ENCODE measurements at regions not wholly inside any gene's neighbourhood (a gene's known extent, or its start where the extent isn't known, plus 50 kb on each side); places are given as distances from the start of the nearest gene placed in this dataset.

DNA sequence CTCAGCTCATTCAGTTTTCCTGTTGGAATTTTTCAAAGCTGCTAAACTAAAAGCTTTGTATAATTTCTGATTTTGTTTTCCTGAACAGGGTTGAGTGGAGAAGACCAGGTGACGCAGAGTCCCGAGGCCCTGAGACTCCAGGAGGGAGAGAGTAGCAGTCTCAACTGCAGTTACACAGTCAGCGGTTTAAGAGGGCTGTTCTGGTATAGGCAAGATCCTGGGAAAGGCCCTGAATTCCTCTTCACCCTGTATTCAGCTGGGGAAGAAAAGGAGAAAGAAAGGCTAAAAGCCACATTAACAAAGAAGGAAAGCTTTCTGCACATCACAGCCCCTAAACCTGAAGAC lies 367.1 kb upstream of the OR4E1 start:
- Histone ChIP-seq H3K27me3 (ENCODE audit: insufficient read depth, low read length, poor library complexity, severe bottlenecking) (no peaks in the 10 kb centered on the region), H3K79me2 (ENCODE audit: insufficient read depth, low read length) (no peaks in the 10 kb centered on the region), H3K4me2 (ENCODE audit: low read depth, low read length, poor library complexity, severe bottlenecking) (peak overlapping the region; percentile 46), H2AFZ (ENCODE audit: low read length) (peak overlapping the region; percentile 52), H3F3A (ENCODE audit: low read depth) (no peaks in the 10 kb centered on the region), H4K20me1 (ENCODE audit: insufficient read depth, low read length, poor library complexity, severe bottlenecking) (no peaks in the 10 kb centered on the region), H3K9me2 (replicated peaks; ENCODE audit: low read depth, low read length) (no peaks in the 10 kb centered on the region), H3K9me3 (ENCODE audit: insufficient read depth, low read depth, low read length) (no peaks in the 10 kb centered on the region), H3K4me1 (ENCODE audit: insufficient read depth, low read length, poor library complexity, severe bottlenecking) (peaks cover 16% of the 10 kb centered on the region), H3K36me3 (ENCODE audit: insufficient read depth, low read length) (no peaks in the 10 kb centered on the region), H3K4me3 (ENCODE audit: low read length, poor library complexity, severe bottlenecking) (peak overlapping the region; percentile 29), H3K9ac (ENCODE audit: low read depth, low read length, poor library complexity, severe bottlenecking) (no peak overlapping the region)
- TF ChIP-seq CTCF (conservative IDR thresholded peaks at IDR 0.05; ENCODE audit: low read length) = no peak
- TF ChIP-seq EZH2phosphoT487 (IDR thresholded peaks at IDR 0.05; ENCODE audit: borderline replicate concordance) = no peak

DNA sequence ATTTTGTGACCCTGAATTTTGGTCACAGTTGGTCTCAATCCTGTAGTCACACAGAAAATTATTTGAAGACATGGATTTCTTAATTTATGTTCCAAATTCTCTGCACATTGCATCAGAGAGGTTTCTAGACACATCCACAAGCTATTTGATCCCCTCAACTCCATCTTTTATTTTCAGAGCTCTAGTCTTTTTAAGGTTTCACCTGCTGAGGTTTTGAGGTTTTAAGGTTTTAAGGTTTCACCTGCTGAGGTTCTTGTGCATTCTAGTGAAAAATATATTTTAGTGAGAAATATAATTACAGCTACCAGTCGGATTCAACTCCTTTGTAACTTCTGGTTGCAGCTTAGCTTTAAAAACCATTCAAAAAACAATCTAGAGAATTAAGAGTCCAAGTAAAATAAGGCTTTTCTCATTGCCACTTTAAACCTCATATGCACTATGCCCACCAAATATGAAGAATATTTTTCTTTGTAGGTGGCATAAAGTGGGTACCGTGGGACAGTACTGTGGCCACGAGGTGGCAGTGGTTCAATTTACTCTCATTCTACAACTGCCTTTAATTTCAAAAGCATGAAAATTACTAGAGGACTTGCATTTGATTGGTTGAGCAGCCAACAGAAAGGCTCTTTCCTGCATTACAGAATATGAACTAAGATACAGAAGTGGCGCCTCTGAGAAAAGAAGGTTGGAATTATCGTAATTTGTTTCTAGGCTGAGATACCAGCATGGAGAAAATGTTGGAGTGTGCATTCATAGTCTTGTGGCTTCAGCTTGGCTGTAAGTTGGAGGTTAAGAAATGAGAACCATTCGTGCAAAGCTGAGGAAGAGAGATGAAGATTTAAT lies 366.5 kb upstream of the OR4E1 start:
- peak; percentile 94 for TF ChIP-seq CTCF (conservative IDR thresholded peaks at IDR 0.05; ENCODE audit: low read length)
- TF ChIP-seq EZH2phosphoT487 (IDR thresholded peaks at IDR 0.05; ENCODE audit: borderline replicate concordance) = no peak

GRCh38 chr14:22036541-22037239 lies 363.1 kb upstream of the OR4E1 start:
- no peaks in the 10 kb centered on the region for H3K27me3 ChIP-seq (ENCODE audit: insufficient read depth, low read length, poor library complexity, severe bottlenecking)
- no peak overlapping the region for H3K9ac ChIP-seq (ENCODE audit: low read depth, low read length, poor library complexity, severe bottlenecking)
- H3K36me3 ChIP-seq (ENCODE audit: insufficient read depth, low read length) = no peaks in the 10 kb centered on the region
- H3K4me2 ChIP-seq (ENCODE audit: low read depth, low read length, poor library complexity, severe bottlenecking) = no peak overlapping the region
- H3K79me2 ChIP-seq (ENCODE audit: insufficient read depth, low read length) = no peaks in the 10 kb centered on the region
- no peaks in the 10 kb centered on the region for H3K9me3 ChIP-seq (ENCODE audit: insufficient read depth, low read depth, low read length)
- H4K20me1 ChIP-seq (ENCODE audit: insufficient read depth, low read length, poor library complexity, severe bottlenecking) = no peaks in the 10 kb centered on the region
- H3K4me3 ChIP-seq (ENCODE audit: low read length, poor library complexity, severe bottlenecking) = no peak overlapping the region
- H3K4me1 ChIP-seq (ENCODE audit: insufficient read depth, low read length, poor library complexity, severe bottlenecking) = peaks cover 14% of the 10 kb centered on the region
- TF ChIP-seq CTCF (conservative IDR thresholded peaks at IDR 0.05; ENCODE audit: low read length) (no peak), EZH2phosphoT487 (IDR thresholded peaks at IDR 0.05; ENCODE audit: borderline replicate concordance) (no peak)
- H3F3A ChIP-seq (ENCODE audit: low read depth) = no peaks in the 10 kb centered on the region
- no peak overlapping the region for H2AFZ ChIP-seq (ENCODE audit: low read length)
- no peaks in the 10 kb centered on the region for H3K9me2 ChIP-seq (replicated peaks; ENCODE audit: low read depth, low read length)

More for the DNA sequence above, 366.5 kb upstream of the OR4E1 start:
- H3K4me2 ChIP-seq (ENCODE audit: low read depth, low read length, poor library complexity, severe bottlenecking) = peak overlapping the region; percentile 46
- peak overlapping the region; percentile 32 for H3K9ac ChIP-seq (ENCODE audit: low read depth, low read length, poor library complexity, severe bottlenecking)
- H3F3A ChIP-seq (ENCODE audit: low read depth) = no peaks in the 10 kb centered on the region
- peaks cover 16% of the 10 kb centered on the region for H3K4me1 ChIP-seq (ENCODE audit: insufficient read depth, low read length, poor library complexity, severe bottlenecking)
- no peaks in the 10 kb centered on the region for H3K9me3 ChIP-seq (ENCODE audit: insufficient read depth, low read depth, low read length)
- peak overlapping the region; percentile 64 for H2AFZ ChIP-seq (ENCODE audit: low read length)
- no peaks in the 10 kb centered on the region for H3K79me2 ChIP-seq (ENCODE audit: insufficient read depth, low read length)
- H3K27me3 ChIP-seq (ENCODE audit: insufficient read depth, low read length, poor library complexity, severe bottlenecking) = no peaks in the 10 kb centered on the region
- peak overlapping the region; percentile 29 for H3K4me3 ChIP-seq (ENCODE audit: low read length, poor library complexity, severe bottlenecking)
- H3K9me2 ChIP-seq (replicated peaks; ENCODE audit: low read depth, low read length) = no peaks in the 10 kb centered on the region
- no peaks in the 10 kb centered on the region for H4K20me1 ChIP-seq (ENCODE audit: insufficient read depth, low read length, poor library complexity, severe bottlenecking)
- no peaks in the 10 kb centered on the region for H3K36me3 ChIP-seq (ENCODE audit: insufficient read depth, low read length)

Measured in Loucy (cell line).